ENCODE measurements at regions not wholly inside any gene's neighbourhood (a gene's known extent, or its start where the extent isn't known, plus 50 kb on each side); places are given as distances from the start of the nearest gene placed in this dataset.

DNA sequence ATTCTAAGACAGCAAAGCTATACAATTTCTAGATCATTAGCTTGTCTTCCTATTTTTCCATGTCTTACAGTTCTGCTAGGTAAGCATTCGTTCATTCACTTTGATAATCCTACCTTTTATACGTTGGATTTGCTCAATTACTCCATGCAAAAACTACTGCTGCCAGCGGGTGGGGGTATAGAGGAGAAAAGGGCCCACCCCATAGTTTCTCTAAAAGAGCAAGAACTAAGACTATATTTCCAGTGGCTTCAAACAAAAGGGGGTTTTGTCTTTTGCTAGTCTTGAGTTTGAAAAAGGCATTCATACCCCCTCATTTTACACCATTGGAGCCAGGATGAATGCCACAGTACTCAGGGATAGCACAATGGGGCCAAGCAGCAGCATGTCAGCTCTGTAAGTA lies 155.7 kb downstream of the WT1 start:
- TF ChIP-seq SIN3A (IDR thresholded peaks at IDR 0.05; ENCODE audit: borderline replicate concordance, insufficient read depth, low read length) = no peak
- TF ChIP-seq FOXP2 (optimal IDR thresholded peaks at IDR 0.05; ENCODE audit: borderline replicate concordance, extremely low read depth, extremely low read length, insufficient read depth) = no peak
- TF ChIP-seq, protein P1, sequence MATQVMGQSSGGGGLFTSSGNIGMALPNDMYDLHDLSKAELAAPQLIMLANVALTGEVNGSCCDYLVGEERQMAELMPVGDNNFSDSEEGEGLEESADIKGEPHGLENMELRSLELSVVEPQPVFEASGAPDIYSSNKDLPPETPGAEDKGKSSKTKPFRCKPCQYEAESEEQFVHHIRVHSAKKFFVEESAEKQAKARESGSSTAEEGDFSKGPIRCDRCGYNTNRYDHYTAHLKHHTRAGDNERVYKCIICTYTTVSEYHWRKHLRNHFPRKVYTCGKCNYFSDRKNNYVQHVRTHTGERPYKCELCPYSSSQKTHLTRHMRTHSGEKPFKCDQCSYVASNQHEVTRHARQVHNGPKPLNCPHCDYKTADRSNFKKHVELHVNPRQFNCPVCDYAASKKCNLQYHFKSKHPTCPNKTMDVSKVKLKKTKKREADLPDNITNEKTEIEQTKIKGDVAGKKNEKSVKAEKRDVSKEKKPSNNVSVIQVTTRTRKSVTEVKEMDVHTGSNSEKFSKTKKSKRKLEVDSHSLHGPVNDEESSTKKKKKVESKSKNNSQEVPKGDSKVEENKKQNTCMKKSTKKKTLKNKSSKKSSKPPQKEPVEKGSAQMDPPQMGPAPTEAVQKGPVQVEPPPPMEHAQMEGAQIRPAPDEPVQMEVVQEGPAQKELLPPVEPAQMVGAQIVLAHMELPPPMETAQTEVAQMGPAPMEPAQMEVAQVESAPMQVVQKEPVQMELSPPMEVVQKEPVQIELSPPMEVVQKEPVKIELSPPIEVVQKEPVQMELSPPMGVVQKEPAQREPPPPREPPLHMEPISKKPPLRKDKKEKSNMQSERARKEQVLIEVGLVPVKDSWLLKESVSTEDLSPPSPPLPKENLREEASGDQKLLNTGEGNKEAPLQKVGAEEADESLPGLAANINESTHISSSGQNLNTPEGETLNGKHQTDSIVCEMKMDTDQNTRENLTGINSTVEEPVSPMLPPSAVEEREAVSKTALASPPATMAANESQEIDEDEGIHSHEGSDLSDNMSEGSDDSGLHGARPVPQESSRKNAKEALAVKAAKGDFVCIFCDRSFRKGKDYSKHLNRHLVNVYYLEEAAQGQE (IDR thresholded peaks at IDR 0.05; ENCODE audit: insufficient read depth in 1 of 2, low read depth in 2 of 2, low read length in 2 of 2) = no peak
- TF ChIP-seq TAF1 (IDR thresholded peaks at IDR 0.05; ENCODE audit: borderline replicate concordance, insufficient read depth, low read length) = no peak
- TF ChIP-seq POLR2AphosphoS5 (IDR thresholded peaks at IDR 0.05; ENCODE audit: low read depth, low read length) = no peak

DNA sequence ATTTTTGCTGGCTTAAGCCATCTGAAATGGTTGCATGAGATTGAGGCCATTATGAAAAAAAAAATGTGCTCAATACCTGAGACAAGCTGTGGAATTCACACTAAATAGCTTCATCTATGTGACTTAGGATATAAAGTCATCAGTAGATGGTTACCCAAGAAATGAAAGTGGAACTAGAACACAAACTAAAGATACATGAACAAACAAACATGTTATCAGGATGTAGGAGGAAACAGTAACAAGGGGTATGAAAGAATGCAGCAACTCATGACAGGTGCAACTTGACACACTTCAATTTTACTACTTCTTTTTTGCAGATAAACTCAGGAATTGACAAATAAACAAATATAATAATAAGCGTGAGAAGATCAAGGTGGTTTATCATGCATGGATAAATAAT lies 155.0 kb downstream of the WT1 start:
- no peak for TF ChIP-seq SIN3A (IDR thresholded peaks at IDR 0.05; ENCODE audit: borderline replicate concordance, insufficient read depth, low read length)
- no peak for TF ChIP-seq FOXP2 (optimal IDR thresholded peaks at IDR 0.05; ENCODE audit: borderline replicate concordance, extremely low read depth, extremely low read length, insufficient read depth)
- TF ChIP-seq, protein P1 (IDR thresholded peaks at IDR 0.05; ENCODE audit: insufficient read depth in 1 of 2, low read depth in 2 of 2, low read length in 2 of 2) = no peak
- TF ChIP-seq POLR2AphosphoS5 (IDR thresholded peaks at IDR 0.05; ENCODE audit: low read depth, low read length) = no peak
- TF ChIP-seq TAF1 (IDR thresholded peaks at IDR 0.05; ENCODE audit: borderline replicate concordance, insufficient read depth, low read length) = no peak

DNA sequence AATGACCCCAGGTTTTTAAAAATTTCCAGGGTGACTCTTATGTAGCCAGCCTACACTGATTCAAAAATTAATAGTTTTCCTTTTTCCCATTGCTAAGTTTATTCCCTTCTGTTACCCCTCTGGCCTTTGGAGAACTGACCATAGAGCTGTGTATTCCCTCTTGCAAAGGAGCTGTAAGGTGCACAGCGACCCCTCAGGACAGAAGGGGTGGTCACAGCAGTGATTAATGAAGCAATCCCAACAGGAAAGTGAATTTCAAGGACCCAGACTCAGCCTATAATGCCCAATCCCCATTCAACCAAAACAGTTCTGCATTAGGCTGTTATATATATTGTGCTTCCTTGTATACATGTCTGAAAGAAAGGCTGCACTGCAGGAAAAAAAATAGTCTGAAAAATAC lies 147.1 kb downstream of the WT1 start:
- TF ChIP-seq TAF1 (IDR thresholded peaks at IDR 0.05; ENCODE audit: borderline replicate concordance, insufficient read depth, low read length) = no peak
- no peak for TF ChIP-seq FOXP2 (optimal IDR thresholded peaks at IDR 0.05; ENCODE audit: borderline replicate concordance, extremely low read depth, extremely low read length, insufficient read depth)
- TF ChIP-seq POLR2AphosphoS5 (IDR thresholded peaks at IDR 0.05; ENCODE audit: low read depth, low read length) = no peak
- TF ChIP-seq, protein P1 (IDR thresholded peaks at IDR 0.05; ENCODE audit: insufficient read depth in 1 of 2, low read depth in 2 of 2, low read length in 2 of 2) = no peak
- TF ChIP-seq SIN3A (IDR thresholded peaks at IDR 0.05; ENCODE audit: borderline replicate concordance, insufficient read depth, low read length) = no peak

DNA sequence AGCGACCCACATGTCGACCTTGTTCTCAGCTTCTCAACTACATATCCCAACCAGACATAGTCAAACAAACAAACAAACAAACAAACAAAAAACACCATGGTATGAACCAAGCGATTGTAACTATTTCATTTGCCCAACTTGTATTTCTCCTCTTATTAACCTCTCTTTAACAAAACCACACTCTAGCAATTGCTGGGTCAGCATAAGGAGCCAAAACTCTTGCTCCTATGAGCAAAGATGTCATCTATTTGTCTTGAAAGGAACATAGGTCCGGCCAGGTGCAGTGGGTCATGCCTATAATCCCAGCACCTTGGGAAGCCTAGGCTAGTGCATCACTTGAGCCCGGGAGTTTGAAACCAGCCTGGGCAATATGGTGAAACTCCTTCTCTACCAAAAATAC lies 145.6 kb downstream of the WT1 start:
- TF ChIP-seq POLR2AphosphoS5 (IDR thresholded peaks at IDR 0.05; ENCODE audit: low read depth, low read length) (no peak), TAF1 (IDR thresholded peaks at IDR 0.05; ENCODE audit: borderline replicate concordance, insufficient read depth, low read length) (no peak), FOXP2 (optimal IDR thresholded peaks at IDR 0.05; ENCODE audit: borderline replicate concordance, extremely low read depth, extremely low read length, insufficient read depth) (no peak), SIN3A (IDR thresholded peaks at IDR 0.05; ENCODE audit: borderline replicate concordance, insufficient read depth, low read length) (no peak)
- TF ChIP-seq, protein P1 (IDR thresholded peaks at IDR 0.05; ENCODE audit: insufficient read depth in 1 of 2, low read depth in 2 of 2, low read length in 2 of 2) = no peak

DNA sequence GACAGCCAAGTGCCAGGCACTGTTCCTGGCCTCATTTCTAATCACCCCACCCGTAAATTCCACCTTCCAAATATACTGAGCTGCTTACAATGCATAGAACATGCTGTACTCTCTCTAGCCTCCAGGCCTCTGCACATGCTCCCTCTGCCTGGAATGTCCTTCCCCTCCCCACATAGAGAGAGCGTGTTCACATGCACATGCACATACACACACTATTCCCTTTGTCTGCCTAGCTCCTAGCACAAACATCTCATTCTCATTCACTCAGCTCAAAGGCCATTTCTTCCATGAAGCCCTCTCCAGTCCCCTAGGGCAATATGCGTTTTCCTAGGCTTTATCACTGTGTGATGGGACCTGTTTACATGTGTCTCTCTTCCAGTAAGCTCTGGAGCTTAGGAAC lies 144.6 kb downstream of the WT1 start:
- TF ChIP-seq FOXP2 (optimal IDR thresholded peaks at IDR 0.05; ENCODE audit: borderline replicate concordance, extremely low read depth, extremely low read length, insufficient read depth) (no peak), SIN3A (IDR thresholded peaks at IDR 0.05; ENCODE audit: borderline replicate concordance, insufficient read depth, low read length) (no peak), TAF1 (IDR thresholded peaks at IDR 0.05; ENCODE audit: borderline replicate concordance, insufficient read depth, low read length) (no peak), POLR2AphosphoS5 (IDR thresholded peaks at IDR 0.05; ENCODE audit: low read depth, low read length) (no peak)
- TF ChIP-seq, protein P1 (IDR thresholded peaks at IDR 0.05; ENCODE audit: insufficient read depth in 1 of 2, low read depth in 2 of 2, low read length in 2 of 2) = no peak

All from PFSK-1 (cell line).